ENCODE measurements at regions not wholly inside any gene's neighbourhood (a gene's known extent, or its start where the extent isn't known, plus 50 kb on each side); places are given as distances from the start of the nearest gene placed in this dataset.

DNA sequence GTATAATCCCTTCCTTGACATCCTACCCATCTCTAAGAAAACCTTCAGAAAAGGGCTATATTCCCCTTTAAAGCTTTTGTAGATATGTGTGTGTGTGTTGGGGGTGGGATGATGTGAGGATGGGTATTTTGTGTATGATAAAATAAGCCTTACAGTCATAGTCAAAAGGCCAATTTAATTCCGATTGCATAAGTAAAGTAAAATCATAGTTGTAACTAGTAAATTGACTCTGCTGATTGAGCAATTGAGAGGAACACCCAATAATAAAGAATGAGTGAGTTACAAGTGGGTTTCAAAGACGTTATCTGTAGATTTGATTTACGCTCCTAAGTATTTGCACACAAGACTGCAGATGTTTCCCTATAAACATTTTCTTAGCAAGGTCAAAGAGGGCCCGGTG, 71.3 kb upstream of the ITPRID1 start:
- no peak overlapping the region for H3K4me3 ChIP-seq
- H3K27ac ChIP-seq, result no peak overlapping the region
- TF ChIP-seq, protein P1, sequence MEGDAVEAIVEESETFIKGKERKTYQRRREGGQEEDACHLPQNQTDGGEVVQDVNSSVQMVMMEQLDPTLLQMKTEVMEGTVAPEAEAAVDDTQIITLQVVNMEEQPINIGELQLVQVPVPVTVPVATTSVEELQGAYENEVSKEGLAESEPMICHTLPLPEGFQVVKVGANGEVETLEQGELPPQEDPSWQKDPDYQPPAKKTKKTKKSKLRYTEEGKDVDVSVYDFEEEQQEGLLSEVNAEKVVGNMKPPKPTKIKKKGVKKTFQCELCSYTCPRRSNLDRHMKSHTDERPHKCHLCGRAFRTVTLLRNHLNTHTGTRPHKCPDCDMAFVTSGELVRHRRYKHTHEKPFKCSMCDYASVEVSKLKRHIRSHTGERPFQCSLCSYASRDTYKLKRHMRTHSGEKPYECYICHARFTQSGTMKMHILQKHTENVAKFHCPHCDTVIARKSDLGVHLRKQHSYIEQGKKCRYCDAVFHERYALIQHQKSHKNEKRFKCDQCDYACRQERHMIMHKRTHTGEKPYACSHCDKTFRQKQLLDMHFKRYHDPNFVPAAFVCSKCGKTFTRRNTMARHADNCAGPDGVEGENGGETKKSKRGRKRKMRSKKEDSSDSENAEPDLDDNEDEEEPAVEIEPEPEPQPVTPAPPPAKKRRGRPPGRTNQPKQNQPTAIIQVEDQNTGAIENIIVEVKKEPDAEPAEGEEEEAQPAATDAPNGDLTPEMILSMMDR (IDR thresholded peaks at IDR 0.05), result no peak
- intact Hi-C loops (cut with DNase I), result loop anchor here (10.0 kb wide), 1 partner anchor 292 kb away; no protein-coding TSS in a partner anchor
- no peaks in the 10 kb centered on the region for H3K36me3 ChIP-seq
- H3K9me3 ChIP-seq, result no peaks in the 10 kb centered on the region
- H3K27me3 ChIP-seq, result no peaks in the 10 kb centered on the region
- ATAC-seq (no peak), DNase-seq (no peak)
- H3K4me1 ChIP-seq, result no peaks in the 10 kb centered on the region

GRCh38 chr7:31443457-31443856, 70.4 kb upstream of the ITPRID1 start:
- intact Hi-C loops (cut with DNase I), result loop anchor here (10.0 kb wide), 1 partner anchor 291 kb away; no protein-coding TSS in a partner anchor
- TF ChIP-seq, protein P1 (IDR thresholded peaks at IDR 0.05), result peak; percentile 79
- ATAC-seq, result peak; percentile 90

GRCh38 chr7:31444196-31444595, 69.7 kb upstream of the ITPRID1 start:
- intact Hi-C loops (cut with DNase I), result loop anchor here (10.0 kb wide), 1 partner anchor 291 kb away; no protein-coding TSS in a partner anchor
- H3K27ac ChIP-seq, result no peak overlapping the region
- H3K4me3 ChIP-seq, result no peak overlapping the region
- ATAC-seq, result no peak
- no peaks in the 10 kb centered on the region for H3K36me3 ChIP-seq
- TF ChIP-seq, protein P1 (IDR thresholded peaks at IDR 0.05), result no peak
- H3K27me3 ChIP-seq, result no peaks in the 10 kb centered on the region
- no peaks in the 10 kb centered on the region for H3K9me3 ChIP-seq
- no peak for DNase-seq
- H3K4me1 ChIP-seq, result no peaks in the 10 kb centered on the region

More at GRCh38 chr7:31443457-31443856, 70.4 kb upstream of the ITPRID1 start:
- H3K4me1 ChIP-seq, result no peaks in the 10 kb centered on the region
- no peaks in the 10 kb centered on the region for H3K9me3 ChIP-seq
- no peaks in the 10 kb centered on the region for H3K36me3 ChIP-seq
- DNase-seq, result no peak
- H3K4me3 ChIP-seq, result no peak overlapping the region
- no peak overlapping the region for H3K27ac ChIP-seq
- no peaks in the 10 kb centered on the region for H3K27me3 ChIP-seq

- no peaks in the 10 kb centered on the region for H3K27me3 ChIP-seq
- intact Hi-C loops (cut with DNase I), result loop anchor here (10.0 kb wide), 1 partner anchor 289 kb away; no protein-coding TSS in a partner anchor
- H3K27ac ChIP-seq, result no peak overlapping the region
- no peaks in the 10 kb centered on the region for H3K36me3 ChIP-seq
- TF ChIP-seq, protein P1 (IDR thresholded peaks at IDR 0.05), result no peak
- no peaks in the 10 kb centered on the region for H3K9me3 ChIP-seq
- ATAC-seq, result no peak
- H3K4me3 ChIP-seq, result no peak overlapping the region
- no peaks in the 10 kb centered on the region for H3K4me1 ChIP-seq
- no peak for DNase-seq
Measured at GRCh38 chr7:31445686-31446355, 68.1 kb upstream of the ITPRID1 start.

GRCh38 chr7:31448649-31449048, 65.2 kb upstream of the ITPRID1 start:
- intact Hi-C loops (cut with DNase I), result loop anchor here (10.0 kb wide), 1 partner anchor 286 kb away; no protein-coding TSS in a partner anchor
- H3K36me3 ChIP-seq, result no peaks in the 10 kb centered on the region
- no peak overlapping the region for H3K27ac ChIP-seq
- H3K9me3 ChIP-seq, result no peaks in the 10 kb centered on the region
- H3K27me3 ChIP-seq, result no peaks in the 10 kb centered on the region
- TF ChIP-seq, protein P1 (IDR thresholded peaks at IDR 0.05), result no peak
- H3K4me1 ChIP-seq, result no peaks in the 10 kb centered on the region
- no peak for ATAC-seq
- H3K4me3 ChIP-seq, result no peak overlapping the region
- no peak for DNase-seq

All from upper lobe of right lung (tissue), 1 donor.